ENCODE measurements at regions not wholly inside any gene's neighbourhood (a gene's known extent, or its start where the extent isn't known, plus 50 kb on each side); places are given as distances from the start of the nearest gene placed in this dataset.

Small RNA genes in the stretch of these regions (microRNA-seq; reads per million reads assigned to microRNA genes)
- gene MIR5011 (ENCODE audit: borderline microRNAs expressed in 2 of 2) = 0 reads per million in 2 donors
